ENCODE measurements at regions not wholly inside any gene's neighbourhood (a gene's known extent, or its start where the extent isn't known, plus 50 kb on each side); places are given as distances from the start of the nearest gene placed in this dataset.

- TF ChIP-seq, protein P1, sequence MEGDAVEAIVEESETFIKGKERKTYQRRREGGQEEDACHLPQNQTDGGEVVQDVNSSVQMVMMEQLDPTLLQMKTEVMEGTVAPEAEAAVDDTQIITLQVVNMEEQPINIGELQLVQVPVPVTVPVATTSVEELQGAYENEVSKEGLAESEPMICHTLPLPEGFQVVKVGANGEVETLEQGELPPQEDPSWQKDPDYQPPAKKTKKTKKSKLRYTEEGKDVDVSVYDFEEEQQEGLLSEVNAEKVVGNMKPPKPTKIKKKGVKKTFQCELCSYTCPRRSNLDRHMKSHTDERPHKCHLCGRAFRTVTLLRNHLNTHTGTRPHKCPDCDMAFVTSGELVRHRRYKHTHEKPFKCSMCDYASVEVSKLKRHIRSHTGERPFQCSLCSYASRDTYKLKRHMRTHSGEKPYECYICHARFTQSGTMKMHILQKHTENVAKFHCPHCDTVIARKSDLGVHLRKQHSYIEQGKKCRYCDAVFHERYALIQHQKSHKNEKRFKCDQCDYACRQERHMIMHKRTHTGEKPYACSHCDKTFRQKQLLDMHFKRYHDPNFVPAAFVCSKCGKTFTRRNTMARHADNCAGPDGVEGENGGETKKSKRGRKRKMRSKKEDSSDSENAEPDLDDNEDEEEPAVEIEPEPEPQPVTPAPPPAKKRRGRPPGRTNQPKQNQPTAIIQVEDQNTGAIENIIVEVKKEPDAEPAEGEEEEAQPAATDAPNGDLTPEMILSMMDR (IDR thresholded peaks at IDR 0.05), result no peak
- TF ChIP-seq EP300 (IDR thresholded peaks at IDR 0.05), result no peak
These were observed 119.7 kb downstream of the GDAP2 start for GRCh38 chr1:117809764-117810163.
